ENCODE measurements at regions not wholly inside any gene's neighbourhood (a gene's known extent, or its start where the extent isn't known, plus 50 kb on each side); places are given as distances from the start of the nearest gene placed in this dataset.

GRCh38 chr5:60485361-60485760, 214.6 kb downstream of the DEPDC1B start (continued):
- TF ChIP-seq ZNF687 (CRISPR knock-in tag; IDR thresholded peaks at IDR 0.05) = no peak
- no peak for TF ChIP-seq ZNF782 (CRISPR knock-in tag; IDR thresholded peaks at IDR 0.05; ENCODE audit: borderline replicate concordance)
- TF ChIP-seq CTCF (CRISPR knock-in tag; IDR thresholded peaks at IDR 0.05) = no peak
- TF ChIP-seq HOXD1 (CRISPR knock-in tag; IDR thresholded peaks at IDR 0.05) = no peak

- H4K20me1 ChIP-seq (ENCODE audit: insufficient read depth, low read length) = no peaks in the 10 kb centered on the region
- TF ChIP-seq CBFB (CRISPR knock-in tag; IDR thresholded peaks at IDR 0.05) = no peak
- no peak for TF ChIP-seq ZFP37 (CRISPR knock-in tag; IDR thresholded peaks at IDR 0.05; ENCODE audit: borderline replicate concordance)
- TF ChIP-seq FOSL2 (CRISPR knock-in tag; IDR thresholded peaks at IDR 0.05) = peak; percentile 53; the same call in 1 of the 2 replicates
- TF ChIP-seq TEAD3 (CRISPR knock-in tag; optimal IDR thresholded peaks at IDR 0.05; ENCODE audit: borderline replicate concordance) = peak; percentile 18
- no peak for TF ChIP-seq SRSF1 (optimal IDR thresholded peaks at IDR 0.05; ENCODE audit: low read depth, low read length)
- intact Hi-C loops (cut with micrococcal nuclease; ENCODE audit: unreplicated experiment) = loop anchor here (10.0 kb wide), 2 partner anchors 68 to 82 kb away; no protein-coding TSS in a partner anchor
- H3K79me2 ChIP-seq (ENCODE audit: insufficient read depth, low read length) = peaks cover 23% of the 10 kb centered on the region
- H3K4me3 ChIP-seq (replicated peaks in 1 of 3; ENCODE audit: insufficient read depth in 1 of 3, low read depth in 2 of 3, low read length in 3 of 3) = no peak overlapping the region
- DNase-seq (ENCODE audit: low spot score) (no peak), FAIRE-seq (no peak), ATAC-seq (no peak)
- H3K9ac ChIP-seq (ENCODE audit: insufficient read depth, low read depth, low read length) = no peak overlapping the region
- ChIA-PET POLR2A (interaction anchor here (1.4 kb wide), 1 partner anchor 9 kb away, joined by 7 read pairs; no protein-coding TSS in a partner anchor), CTCF (ENCODE audit: low intra/inter-chr PET ratio, low total read pairs) (no interaction called here)
- no peaks in the 10 kb centered on the region for H3K27me3 ChIP-seq (ENCODE audit: control insufficient read depth in 1 of 2, insufficient read depth in 2 of 2, low read length in 2 of 2)
- H2AFZ ChIP-seq (ENCODE audit: low read length) = no peak overlapping the region
- in situ Hi-C loops (cut with HindIII; ENCODE audit: extremely low pct_ligation_motif_present, low pct_unique_long_range_greater_than_20kb) = no loop called here
- H3K36me3 ChIP-seq (replicated peaks in 1 of 2; ENCODE audit: control insufficient read depth in 1 of 2, insufficient read depth in 2 of 2, low read length in 2 of 2) = no peaks in the 10 kb centered on the region
- H3K27ac ChIP-seq (ENCODE audit: extremely low read length, insufficient read depth, low read length) = no peak overlapping the region
- peaks cover 70% of the 10 kb centered on the region for H3K4me1 ChIP-seq (ENCODE audit: insufficient read depth, low read length)
- H3K4me2 ChIP-seq (ENCODE audit: low read depth, low read length) = no peak overlapping the region
- BruUV-seq (replicated peaks) = no TSS peak
- H3K9me3 ChIP-seq (ENCODE audit: low read length) = no peaks in the 10 kb centered on the region
Observed at GRCh38 chr5:60483050-60483449, 216.9 kb downstream of the DEPDC1B start.
